HepG2 (cell line): ENCODE measurements at regions not wholly inside any gene's neighbourhood (a gene's known extent, or its start where the extent isn't known, plus 50 kb on each side); places are given as distances from the start of the nearest gene placed in this dataset.

Source experiments
- FOXA3 ChIP-seq: IDR thresholded peaks from 2 replicates; pipeline ENCODE4 v1.6.1; 2016; ENCODE audit warnings: missing genetic modification reagents, missing compliant biosample characterization
- FOXP1 ChIP-seq, 2 experiments: fragments of 450-650 bp in 1 of 2; IDR thresholded peaks; 2 replicates each; pipeline ENCODE4 v1.6.1; 2017 to 2018; ENCODE audit warnings: antibody characterized with exemption in 1 of 2
- FOXP4 ChIP-seq: sonication (generic); formaldehyde crosslinking; IDR thresholded peaks from 2 replicates; pipeline ENCODE4 v1.4.0; 2020; ENCODE audit warnings: missing genetic modification reagents
- GATAD2A ChIP-seq: IDR thresholded peaks from 2 replicates; pipeline ENCODE4 v1.6.1; 2016
- HMG20B ChIP-seq: conservative IDR thresholded peaks from 2 replicates; pipeline ENCODE4 v1.6.1; 2016; ENCODE audit warnings: missing genetic modification reagents, missing compliant biosample characterization
- KLF11 ChIP-seq: IDR thresholded peaks from 2 replicates; pipeline ENCODE4 v1.6.1; 2016; ENCODE audit warnings: missing compliant biosample characterization
- KLF16 ChIP-seq, 2 experiments: sonication (generic) in 1 of 2; formaldehyde crosslinking in 1 of 2; IDR thresholded peaks; 2 replicates each; pipeline versions ENCODE4 v1.6.1 to v1.8.0; 2016 to 2023; ENCODE audit warnings: missing genetic modification reagents in 2 of 2, missing compliant biosample characterization in 1 of 2
- MED13 ChIP-seq: sonication (generic); formaldehyde crosslinking; IDR thresholded peaks from 2 replicates; pipeline ENCODE4 v1.5.0; 2020; ENCODE audit warnings: missing genetic modification reagents
- NFYC ChIP-seq: IDR thresholded peaks from 2 replicates; pipeline ENCODE4 v1.6.1; 2016; ENCODE audit warnings: missing genetic modification reagents, missing compliant biosample characterization
- NPAS2 ChIP-seq: sonication (generic); formaldehyde crosslinking; IDR thresholded peaks from 2 replicates; pipeline ENCODE4 v1.8.0; 2022; ENCODE audit warnings: mild to moderate bottlenecking, missing genetic modification reagents, borderline replicate concordance
- RARA ChIP-seq: IDR thresholded peaks from 2 replicates; pipeline ENCODE4 v1.6.1; 2016; ENCODE audit warnings: missing genetic modification reagents, missing compliant biosample characterization
- SAP130 ChIP-seq: IDR thresholded peaks from 2 replicates; pipeline ENCODE4 v1.6.1; 2016; ENCODE audit warnings: low read depth
- SP1 ChIP-seq, 2 experiments: fragments of 450-650 bp in 1 of 2; sonication (generic) in 1 of 2; formaldehyde crosslinking in 1 of 2; IDR thresholded peaks; 2 replicates each; pipeline versions ENCODE4 v1.4.0 to v1.6.1; 2016 to 2020; ENCODE audit warnings: missing genetic modification reagents in 1 of 2
- ZC3H13 ChIP-seq: sonication (generic); formaldehyde crosslinking; IDR thresholded peaks from 2 replicates; pipeline ENCODE4 v1.8.1; 2023; ENCODE audit warnings: mild to moderate bottlenecking, missing genetic modification reagents, moderate library complexity
- ZNF136 ChIP-seq: sonication (generic); formaldehyde crosslinking; IDR thresholded peaks from 2 replicates; pipeline ENCODE4 v1.8.1; 2022; ENCODE audit warnings: low read depth, mild to moderate bottlenecking, moderate library complexity, missing genetic modification reagents
- ZNF205 ChIP-seq: IDR thresholded peaks from 2 replicates; pipeline ENCODE4 v1.6.1; 2018; ENCODE audit warnings: missing biosample characterization, missing genetic modification reagents
- ZNF609 ChIP-seq: sonication (generic); formaldehyde crosslinking; IDR thresholded peaks from 2 replicates; pipeline ENCODE4 v1.4.0; 2020; ENCODE audit warnings: mild to moderate bottlenecking, missing genetic modification reagents, borderline replicate concordance
- ZSCAN29 ChIP-seq: sonication (generic); formaldehyde crosslinking; conservative IDR thresholded peaks from 2 replicates; pipeline ENCODE4 v1.4.0; 2020; ENCODE audit warnings: mild to moderate bottlenecking, missing genetic modification reagents
- TF ChIP-seq, protein P1 (sequence below): sonication (generic); formaldehyde crosslinking; IDR thresholded peaks from 2 replicates; pipeline ENCODE4 v1.8.0; 2022; ENCODE audit warnings: missing genetic modification reagents, mild to moderate bottlenecking, borderline replicate concordance
- TF ChIP-seq, protein P2 (sequence below): sonication (generic); formaldehyde crosslinking; IDR thresholded peaks from 2 replicates; pipeline ENCODE4 v1.4.0; 2020; ENCODE audit warnings: missing genetic modification reagents, mild to moderate bottlenecking, borderline replicate concordance
- TF ChIP-seq, protein P3 (sequence below): sonication (generic); formaldehyde crosslinking; IDR thresholded peaks from 2 replicates; pipeline ENCODE4 v1.9.0; 2022; ENCODE audit warnings: low read depth, missing genetic modification reagents

DNA sequence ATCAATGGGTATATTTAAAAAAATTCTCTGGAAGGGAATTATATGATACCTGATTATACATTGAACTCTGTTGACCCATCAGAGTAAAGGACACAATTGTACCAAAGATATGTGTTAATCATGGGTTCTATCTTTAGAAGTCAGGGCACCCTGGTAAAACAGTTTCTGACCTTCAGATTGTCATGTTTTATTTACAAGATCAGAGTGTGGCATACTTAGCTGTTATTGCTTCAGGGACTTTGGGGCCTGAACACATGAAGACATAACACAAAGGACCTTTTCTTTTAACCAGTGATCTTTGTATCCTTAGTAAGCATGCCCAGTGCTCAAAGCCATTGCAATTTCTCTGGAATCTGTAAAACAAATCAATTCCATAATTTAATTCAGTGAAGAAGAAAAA, 204.8 kb upstream of the RPS6KA3 start (continued):
- TF ChIP-seq ZNF609 (CRISPR knock-in tag) (peak; percentile 74; the same call in 1 of the 2 replicates), KLF11 (CRISPR knock-in tag) (no peak), FOXP1 (IDR thresholded peaks at IDR 0.05) (0 out of 2 replicates have a peak, but pooled peaks have one; percentile 16), FOXP1 (CRISPR knock-in tag; IDR thresholded peaks at IDR 0.05) (peak; percentile 78; the same call in 1 of the 2 replicates), NPAS2 (CRISPR knock-in tag) (no peak), RARA (CRISPR knock-in tag) (peak; percentile 80), KLF16 (CRISPR knock-in tag; IDR thresholded peaks at IDR 0.05) (peak in 1 of 2 experiments; percentile 26; a peak in 1 of 4 replicates), SAP130 (CRISPR knock-in tag) (peak; percentile 36; the same call in 1 of the 2 replicates), GATAD2A (CRISPR knock-in tag) (peak; percentile 90), NFYC (CRISPR knock-in tag) (0 out of 2 replicates have a peak, but pooled peaks have one; percentile 15), ZNF136 (CRISPR knock-in tag) (no peak), FOXA3 (CRISPR knock-in tag) (peak; percentile 90), ZSCAN29 (CRISPR knock-in tag) (no peak), SP1 (IDR thresholded peaks at IDR 0.05) (no peak), SP1 (CRISPR knock-in tag; IDR thresholded peaks at IDR 0.05) (no peak), FOXP4 (CRISPR knock-in tag) (peak; percentile 87), MED13 (CRISPR knock-in tag) (peak; percentile 95), ZC3H13 (CRISPR knock-in tag) (no peak), HMG20B (CRISPR knock-in tag) (0 out of 2 replicates have a peak, but pooled peaks have one; percentile 43), ZNF205 (CRISPR knock-in tag) (no peak)
- TF ChIP-seq, protein P1, sequence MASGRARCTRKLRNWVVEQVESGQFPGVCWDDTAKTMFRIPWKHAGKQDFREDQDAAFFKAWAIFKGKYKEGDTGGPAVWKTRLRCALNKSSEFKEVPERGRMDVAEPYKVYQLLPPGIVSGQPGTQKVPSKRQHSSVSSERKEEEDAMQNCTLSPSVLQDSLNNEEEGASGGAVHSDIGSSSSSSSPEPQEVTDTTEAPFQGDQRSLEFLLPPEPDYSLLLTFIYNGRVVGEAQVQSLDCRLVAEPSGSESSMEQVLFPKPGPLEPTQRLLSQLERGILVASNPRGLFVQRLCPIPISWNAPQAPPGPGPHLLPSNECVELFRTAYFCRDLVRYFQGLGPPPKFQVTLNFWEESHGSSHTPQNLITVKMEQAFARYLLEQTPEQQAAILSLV (CRISPR knock-in tag), result no peak
- TF ChIP-seq, protein P2, sequence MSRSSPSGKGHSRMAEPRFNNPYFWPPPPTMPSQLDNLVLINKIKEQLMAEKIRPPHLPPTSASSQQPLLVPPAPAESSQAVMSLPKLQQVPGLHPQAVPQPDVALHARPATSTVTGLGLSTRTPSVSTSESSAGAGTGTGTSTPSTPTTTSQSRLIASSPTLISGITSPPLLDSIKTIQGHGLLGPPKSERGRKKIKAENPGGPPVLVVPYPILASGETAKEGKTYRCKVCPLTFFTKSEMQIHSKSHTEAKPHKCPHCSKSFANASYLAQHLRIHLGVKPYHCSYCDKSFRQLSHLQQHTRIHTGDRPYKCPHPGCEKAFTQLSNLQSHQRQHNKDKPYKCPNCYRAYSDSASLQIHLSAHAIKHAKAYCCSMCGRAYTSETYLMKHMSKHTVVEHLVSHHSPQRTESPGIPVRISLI (CRISPR knock-in tag), result no peak
- TF ChIP-seq, protein P3, sequence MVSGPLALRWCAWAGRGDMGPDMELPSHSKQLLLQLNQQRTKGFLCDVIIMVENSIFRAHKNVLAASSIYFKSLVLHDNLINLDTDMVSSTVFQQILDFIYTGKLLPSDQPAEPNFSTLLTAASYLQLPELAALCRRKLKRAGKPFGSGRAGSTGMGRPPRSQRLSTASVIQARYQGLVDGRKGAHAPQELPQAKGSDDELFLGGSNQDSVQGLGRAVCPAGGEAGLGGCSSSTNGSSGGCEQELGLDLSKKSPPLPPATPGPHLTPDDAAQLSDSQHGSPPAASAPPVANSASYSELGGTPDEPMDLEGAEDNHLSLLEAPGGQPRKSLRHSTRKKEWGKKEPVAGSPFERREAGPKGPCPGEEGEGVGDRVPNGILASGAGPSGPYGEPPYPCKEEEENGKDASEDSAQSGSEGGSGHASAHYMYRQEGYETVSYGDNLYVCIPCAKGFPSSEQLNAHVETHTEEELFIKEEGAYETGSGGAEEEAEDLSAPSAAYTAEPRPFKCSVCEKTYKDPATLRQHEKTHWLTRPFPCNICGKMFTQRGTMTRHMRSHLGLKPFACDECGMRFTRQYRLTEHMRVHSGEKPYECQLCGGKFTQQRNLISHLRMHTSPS, result no peak
